ENCODE measurements at regions not wholly inside any gene's neighbourhood (a gene's known extent, or its start where the extent isn't known, plus 50 kb on each side); places are given as distances from the start of the nearest gene placed in this dataset.

DNA sequence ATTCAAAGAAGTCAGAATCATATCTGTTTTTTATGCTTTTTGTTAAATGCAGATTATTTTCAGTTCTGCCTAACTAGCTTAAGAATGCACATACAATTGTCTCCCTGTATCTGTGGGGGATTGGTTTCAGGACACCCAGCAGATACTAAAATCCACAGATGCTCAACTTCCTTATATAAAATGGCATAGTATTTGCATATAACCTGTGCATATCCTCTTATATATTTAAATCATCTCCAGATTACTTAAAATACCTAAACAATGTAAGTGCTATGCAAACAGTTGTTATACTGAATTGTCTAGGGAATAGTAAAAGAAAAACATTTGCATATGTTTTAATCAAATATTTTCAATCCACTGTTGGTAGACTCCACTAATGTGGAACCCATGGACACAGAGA is 279.4 kb downstream of the TMA16 start:
- DNase-seq, result no peak

DNA sequence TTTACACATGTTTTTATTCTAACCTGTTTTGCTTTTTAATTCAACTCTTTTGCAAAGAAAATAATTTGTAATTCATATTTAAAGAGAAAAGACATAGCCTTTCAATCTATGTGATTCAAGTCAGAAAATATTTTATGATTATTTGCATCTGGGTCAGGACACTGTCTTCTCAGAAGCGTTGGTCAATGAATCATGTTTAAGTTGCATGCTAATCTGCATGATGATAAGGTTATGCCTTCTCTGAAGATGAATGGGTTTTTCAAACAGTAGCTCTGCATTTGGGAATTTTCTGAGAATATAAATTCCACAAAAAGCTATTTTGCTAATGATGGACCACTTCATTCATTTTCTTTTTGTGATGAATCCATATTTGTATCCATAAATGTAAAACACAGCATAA is 282.5 kb downstream of the TMA16 start:
- DNase-seq, result no peak

DNA sequence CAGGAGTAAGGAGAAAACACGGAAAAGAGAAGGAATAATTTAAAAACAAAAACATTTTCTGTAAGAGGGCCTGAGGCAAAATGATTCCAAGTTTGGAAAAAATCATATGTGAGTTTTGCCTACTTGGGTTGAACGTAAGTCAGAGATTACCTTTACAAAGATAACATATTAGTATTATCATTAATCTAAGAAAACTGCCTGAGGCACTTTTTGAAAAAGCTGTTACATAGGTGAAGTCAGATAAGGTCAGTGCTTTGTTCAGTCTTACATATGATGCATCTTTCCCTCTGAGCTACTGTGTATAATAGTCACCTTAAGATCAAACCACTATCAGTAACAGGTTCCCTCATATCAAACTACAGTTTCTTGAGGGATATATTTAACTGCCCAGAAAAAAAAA is 287.2 kb downstream of the TMA16 start:
- DNase-seq, result no peak

DNA sequence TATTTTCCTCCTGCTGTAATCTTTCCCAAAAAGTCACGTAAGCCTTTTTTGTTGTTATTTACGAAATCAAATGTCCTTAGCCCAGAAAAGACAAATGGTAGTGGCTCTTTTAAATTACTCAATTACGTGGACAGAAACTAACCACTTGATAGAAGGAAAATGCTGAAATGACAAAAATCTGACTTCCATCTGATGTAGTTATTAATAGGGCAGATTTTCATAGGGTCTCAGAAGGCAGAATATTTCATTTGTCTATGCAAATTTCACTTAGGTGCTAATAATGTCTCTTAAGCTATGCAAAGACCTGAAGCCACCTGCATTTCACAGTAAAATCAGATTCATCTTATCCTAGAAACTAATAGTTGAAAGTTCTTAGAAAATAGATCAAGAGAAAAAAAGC is 295.7 kb downstream of the TMA16 start:
- DNase-seq, result no peak

DNA sequence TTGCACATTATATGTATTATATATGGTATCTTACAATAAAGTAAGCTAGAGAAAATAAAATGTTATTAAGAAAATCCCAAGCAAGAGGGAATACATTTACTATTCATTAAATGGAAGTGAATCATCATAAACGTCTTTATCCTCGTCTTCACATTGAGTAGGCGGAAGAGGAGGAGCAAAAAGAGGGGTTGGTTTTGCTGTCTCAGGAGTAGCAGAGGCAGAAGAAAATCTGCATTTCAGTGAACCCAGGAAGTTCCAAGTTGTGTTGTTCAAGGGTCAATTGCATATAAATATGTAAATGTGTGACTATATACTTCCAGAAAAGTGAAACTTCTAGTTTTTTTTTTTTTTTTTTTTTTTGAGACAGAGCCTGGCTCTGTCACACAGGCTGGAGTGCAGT is 301.4 kb downstream of the TMA16 start:
- no peak for DNase-seq

DNA sequence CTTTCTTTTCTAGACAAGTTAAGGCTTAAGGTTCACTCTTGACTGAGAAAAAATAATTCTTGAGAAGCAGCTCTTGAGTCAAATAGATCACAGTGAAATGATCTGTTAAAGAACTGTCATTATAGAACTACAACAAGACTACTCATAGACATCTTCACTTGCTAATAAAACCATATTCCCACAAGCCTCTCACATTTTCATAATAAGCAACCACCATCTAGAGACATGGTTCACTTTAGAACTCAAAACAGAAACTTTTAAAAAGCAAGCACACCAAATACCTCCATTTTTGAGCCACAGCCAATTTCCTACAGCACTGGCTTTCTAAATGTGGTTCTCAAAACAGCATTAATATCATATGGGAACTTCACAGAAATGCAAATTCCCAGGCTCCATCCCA is 309.5 kb downstream of the TMA16 start:
- no peak for DNase-seq

DNA sequence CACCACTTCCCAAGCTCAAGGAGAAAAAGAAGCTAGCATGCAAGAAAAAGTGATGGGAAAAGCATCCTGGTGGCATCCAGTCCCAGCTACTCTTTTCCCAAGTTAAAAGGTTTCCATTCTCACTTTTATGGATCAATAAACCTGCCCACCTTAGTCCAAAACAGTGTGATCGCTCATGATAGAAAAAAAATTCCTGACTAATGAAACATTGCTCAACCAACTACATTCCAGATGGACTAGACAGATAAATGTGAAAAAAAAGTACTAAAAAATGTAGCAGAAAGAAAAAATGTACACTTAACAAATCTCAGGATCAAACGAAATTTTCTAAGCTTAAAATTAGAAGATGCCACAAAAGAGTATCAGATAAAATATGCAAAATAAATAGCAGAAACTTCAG is 312.2 kb downstream of the TMA16 start:
- DNase-seq, result no peak

DNA sequence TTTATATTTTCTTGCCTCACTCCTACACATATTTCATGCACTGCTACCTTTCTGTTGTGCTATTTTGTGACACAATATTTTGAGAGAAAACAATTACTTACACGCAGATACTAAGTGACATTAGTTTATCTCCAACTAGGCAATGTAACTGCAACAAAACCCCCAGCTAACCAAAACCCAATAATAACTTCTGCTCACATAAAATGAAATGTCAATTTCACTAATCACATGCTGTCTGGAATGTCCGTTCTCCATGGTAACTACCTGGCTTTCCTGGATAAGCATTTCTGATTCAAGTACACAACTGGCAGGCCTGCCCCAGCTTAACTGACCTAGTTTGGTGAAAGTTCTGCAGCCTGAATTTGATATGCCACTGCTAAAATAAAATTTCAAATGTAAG is 313.5 kb downstream of the TMA16 start:
- DNase-seq, result no peak

DNA sequence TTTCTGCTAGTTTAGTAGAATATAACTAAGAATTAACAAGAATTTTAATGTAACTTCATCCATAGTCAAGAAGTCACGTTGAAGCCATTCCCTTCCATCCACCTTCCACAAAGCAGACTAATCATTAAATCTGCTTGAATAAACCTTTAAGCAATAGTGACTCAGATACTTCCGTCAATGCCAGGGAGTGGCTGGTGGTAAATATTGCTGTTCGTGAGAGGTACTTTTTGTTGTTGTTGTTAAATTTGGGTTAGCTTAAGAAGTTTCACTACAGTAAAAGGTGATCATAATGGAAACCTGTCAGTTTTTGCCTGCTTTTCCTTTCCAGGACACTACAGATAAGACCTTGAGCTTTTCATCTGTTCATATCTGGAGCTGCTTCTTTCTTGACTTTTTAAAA is 316.3 kb downstream of the TMA16 start:
- DNase-seq, result no peak

DNA sequence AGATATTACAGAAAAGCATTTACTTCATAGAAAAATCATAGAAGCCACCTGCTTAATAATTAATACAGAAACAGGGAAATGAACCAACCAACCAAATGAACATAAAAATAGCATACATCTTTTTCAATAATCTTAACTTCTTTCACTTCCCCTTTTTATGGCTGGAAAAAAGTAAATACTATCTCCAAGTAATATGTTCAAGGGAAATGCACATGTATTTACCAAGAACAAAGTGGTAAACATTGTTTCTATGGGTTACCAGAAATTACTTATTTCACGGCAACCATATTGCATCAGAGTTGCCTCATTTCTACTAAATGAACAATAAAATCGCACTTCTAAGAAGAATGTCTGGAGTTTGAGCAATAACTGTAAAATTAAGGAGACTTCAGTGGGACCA is 321.3 kb downstream of the TMA16 start:
- DNase-seq, result no peak

DNA sequence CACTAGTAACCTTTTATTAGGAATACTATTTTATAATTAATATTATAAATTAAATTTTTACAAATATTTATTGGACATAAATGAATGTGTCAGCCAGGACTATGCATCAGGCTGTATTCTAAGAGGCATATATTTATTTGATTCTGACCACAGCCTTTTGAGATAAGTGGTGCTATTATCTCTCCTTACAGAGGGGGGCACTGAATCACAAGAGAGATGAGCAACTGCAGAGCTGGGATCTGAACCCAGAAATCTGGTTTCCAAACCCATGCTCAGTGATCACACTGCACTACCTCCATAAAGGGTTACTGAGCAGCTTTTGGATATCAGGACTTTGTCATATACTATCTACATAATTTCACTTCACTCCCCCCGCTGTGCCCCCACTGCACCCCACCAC is 322.0 kb downstream of the TMA16 start:
- no peak for DNase-seq

DNA sequence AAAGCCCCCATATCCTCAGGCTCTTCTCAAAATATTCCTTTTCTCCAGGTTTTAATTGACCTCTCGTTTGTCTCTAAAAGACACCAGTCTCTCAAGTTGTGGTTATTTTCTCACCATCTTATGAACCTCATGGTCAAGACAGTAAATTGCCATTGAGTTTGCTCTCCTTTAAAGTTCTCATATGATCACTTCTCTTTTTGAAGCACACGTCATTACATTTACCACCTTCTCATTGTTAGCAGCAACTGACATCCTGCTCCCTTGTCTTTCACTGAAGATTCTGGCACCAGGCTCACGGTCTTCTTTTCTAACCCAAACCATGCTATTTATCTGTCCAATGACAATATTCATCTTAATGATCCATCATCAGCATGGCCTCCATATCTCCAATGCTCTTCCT is 324.2 kb downstream of the TMA16 start:
- DNase-seq, result no peak

DNA sequence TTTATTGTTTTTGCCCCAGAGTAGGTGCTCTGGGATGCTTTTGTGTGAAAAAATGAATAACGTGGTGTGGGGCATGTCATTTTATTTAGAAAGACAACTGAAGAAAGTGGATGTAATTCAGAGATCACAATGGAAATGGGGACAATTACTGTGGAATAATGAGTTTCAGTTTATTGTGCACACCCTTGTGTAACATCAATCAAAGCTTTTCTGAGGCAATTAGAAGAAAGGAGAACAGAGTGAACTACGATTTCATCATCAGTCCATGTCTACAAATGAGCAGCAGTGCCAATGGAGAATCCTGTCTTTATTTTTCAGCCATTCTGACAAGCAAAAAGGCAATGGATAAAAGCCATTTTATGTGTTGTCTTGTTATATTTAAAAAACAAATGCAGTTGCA is 339.2 kb downstream of the TMA16 start:
- DNase-seq, result no peak

DNA sequence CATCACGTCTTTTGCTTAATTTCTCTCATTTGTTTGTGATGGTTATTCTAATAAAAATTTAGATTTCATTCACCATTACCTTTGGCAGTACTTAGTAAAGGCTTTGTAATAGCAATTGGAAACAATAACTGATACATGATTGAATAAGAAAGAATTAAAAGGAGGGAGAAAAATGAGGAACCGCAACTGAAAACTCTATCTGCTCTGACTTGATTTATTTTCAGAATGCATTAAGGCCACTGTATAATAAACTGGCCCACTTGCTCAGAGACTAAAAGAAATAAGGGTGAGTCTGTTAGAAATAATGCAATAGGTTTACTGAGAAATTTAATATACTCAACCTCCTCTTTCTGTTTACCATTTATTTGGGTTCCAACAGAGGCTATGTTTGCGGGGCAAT is 351.5 kb downstream of the TMA16 start:
- DNase-seq, result no peak

DNA sequence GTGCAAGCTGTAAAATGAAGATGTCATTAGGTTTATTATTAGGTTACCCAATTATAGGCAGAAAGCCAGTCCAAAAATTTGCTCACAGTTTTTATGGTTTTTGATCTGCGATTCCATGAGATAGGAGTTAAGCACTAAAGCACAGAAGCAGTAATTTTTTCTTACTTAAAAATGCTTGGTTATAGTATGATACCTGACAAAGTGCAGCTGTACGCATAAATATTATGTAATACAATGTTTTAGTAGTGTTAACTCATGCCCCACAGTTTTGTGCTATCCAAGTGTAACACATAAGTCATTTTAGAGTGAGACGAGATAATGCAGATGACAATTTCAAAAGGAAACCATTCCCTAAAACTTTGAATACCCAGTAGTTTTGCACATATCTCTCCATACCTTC is 357.8 kb downstream of the TMA16 start:
- DNase-seq, result no peak

DNA sequence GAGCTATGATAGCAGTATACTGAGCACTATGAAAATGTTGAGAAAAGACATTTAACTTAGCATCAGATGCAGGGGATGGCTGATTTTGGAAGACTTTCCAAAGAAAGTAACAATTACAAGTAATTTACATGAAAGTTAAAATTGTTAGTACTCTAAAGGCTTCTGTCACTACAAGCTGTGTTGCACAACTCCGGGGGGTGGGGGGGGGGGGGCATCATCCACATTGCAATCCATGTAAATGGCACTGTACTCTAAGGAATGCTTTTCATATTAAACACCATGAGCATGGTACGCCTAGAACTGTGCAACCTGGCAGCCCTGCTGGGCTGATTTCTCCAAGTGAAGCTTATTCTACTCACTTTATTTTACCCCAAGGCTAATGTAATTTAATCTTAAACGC is 363.4 kb downstream of the TMA16 start:
- no peak for DNase-seq

DNA sequence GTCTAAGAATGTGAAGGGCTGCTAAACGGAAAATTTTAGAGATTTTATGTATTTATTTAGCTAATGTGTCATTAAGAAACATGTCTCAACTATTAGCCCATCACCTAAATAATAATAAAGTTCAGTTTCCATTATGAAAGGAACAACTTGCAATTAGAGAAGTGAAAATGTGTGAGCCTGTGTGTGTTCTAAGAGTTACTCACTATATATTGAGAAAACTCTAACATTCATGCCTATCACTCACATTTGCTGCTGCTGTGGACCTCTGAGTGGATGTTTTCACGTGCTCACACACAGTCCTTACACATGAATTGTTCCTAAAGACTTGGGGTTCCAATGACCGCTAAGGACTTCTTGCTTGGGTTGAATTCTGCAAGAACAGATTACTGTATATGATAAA is 364.0 kb downstream of the TMA16 start:
- no peak for DNase-seq

DNA sequence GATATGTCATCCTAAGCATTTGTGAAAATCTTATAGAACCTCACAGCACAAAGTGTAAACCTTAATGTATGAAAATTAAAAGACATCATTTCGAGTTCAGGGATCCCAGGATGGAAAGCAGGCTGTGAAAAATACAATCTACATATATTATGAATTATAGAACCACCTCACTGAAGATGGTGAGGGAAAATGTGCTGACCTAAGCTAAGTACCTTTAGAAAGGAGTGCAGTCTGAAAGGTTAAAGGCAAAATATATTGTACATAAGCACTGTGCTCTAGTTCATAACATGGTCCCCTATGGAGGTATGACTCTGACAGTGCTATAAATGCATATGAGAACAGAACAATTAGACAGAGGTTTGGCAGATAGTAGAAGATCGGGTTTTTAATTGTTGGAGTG is 368.6 kb downstream of the TMA16 start:
- no peak for DNase-seq

DNA sequence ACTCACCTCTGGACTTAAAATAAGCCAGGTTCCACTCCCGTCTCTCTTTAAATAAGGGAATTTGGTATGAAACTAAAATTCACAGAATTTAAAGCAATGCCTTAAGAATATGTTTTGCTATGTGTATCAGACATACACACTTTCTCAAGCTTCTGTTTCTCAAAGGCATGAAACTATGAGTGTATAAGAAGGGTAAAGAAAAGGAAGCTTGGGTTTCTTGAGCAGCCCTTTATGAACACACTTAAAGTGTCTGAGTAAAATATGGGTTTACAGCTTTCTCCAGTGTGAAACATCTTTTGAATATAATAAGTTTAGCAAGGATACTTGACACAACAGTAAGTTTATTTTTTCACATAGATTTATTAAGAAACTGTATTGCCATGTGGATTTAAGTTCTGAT is 370.5 kb downstream of the TMA16 start:
- DNase-seq, result no peak

DNA sequence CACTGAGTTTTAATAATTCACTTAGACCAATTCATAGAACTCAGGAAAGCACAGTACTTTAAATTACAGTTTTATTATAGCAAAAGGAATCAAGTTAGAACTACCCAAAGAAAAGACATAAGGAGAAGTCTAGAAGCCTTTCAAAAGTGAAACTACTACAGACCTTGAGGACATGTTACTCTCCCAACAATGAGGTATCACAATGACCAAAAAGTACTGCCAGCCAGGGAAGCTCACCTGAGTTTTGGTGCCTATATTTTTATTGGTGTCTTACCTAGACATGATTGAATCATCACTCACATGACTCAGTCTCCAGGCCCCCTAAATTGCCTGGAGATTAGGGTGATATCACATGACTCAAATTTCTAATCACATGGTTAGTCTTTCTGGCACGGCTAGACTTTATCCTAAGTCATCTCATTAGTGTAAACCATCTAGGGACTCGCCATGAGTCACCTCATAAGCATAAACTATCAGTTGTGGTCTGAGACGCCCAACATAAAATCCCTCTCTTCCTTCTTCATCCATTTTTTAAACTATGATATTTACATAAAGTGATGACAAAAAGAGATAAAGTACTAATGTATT is 372.3 kb downstream of the TMA16 start:
- DNase-seq, result no peak

DNA sequence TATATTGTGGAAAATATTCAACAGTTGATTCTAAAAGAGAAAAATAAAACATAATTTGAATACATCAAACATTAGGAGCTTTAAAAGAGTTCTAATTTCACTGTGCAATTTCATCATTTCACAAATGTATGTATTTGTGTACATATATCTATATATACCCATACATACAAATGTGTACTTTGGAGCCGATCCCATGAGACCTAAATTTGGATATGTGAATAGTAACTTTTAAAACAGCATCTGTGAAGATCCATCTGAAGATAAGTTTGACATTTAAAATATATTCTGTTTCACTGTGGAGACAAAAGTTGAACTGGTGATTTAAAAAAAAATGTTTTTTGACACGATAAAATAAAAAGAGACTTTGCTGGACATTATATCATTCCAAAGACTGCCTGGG is 374.0 kb downstream of the TMA16 start:
- DNase-seq, result no peak

DNA sequence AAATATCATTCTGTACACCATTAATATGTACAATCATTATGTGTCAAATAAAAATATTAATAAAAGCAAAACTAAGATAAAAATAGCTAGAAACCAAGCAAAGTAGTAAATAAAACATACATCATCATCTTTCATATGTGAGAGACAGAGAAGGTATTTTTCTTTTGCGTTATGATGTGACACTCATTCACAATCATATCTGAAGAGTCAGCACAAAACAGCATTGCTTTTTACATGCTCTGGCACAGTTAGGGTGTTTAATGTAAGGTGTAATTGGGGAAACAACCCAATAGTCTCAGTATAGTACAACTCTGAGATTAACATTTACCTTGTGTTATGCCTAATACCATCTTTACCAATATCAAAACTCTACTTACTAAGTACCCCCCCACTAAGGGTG is 376.6 kb downstream of the TMA16 start:
- no peak for DNase-seq

DNA sequence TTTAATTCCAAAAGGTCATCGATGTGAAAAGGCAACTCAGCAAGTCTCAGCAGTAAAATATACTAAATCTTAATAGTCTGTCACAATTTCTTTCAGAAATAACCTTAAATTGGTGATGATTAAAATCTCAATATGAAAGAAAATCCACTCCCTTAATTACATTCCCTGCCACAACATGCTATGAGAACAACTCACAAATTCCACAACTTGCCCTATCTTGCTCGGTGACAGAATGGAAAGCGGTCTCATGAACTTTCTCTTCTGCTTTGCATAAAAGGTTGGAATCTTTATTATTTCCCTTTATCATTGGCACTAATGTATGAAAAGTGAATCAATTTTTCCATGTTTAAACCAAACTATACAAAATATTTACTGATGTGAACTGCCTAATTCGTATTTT is 380.8 kb downstream of the TMA16 start:
- no peak for DNase-seq

DNA sequence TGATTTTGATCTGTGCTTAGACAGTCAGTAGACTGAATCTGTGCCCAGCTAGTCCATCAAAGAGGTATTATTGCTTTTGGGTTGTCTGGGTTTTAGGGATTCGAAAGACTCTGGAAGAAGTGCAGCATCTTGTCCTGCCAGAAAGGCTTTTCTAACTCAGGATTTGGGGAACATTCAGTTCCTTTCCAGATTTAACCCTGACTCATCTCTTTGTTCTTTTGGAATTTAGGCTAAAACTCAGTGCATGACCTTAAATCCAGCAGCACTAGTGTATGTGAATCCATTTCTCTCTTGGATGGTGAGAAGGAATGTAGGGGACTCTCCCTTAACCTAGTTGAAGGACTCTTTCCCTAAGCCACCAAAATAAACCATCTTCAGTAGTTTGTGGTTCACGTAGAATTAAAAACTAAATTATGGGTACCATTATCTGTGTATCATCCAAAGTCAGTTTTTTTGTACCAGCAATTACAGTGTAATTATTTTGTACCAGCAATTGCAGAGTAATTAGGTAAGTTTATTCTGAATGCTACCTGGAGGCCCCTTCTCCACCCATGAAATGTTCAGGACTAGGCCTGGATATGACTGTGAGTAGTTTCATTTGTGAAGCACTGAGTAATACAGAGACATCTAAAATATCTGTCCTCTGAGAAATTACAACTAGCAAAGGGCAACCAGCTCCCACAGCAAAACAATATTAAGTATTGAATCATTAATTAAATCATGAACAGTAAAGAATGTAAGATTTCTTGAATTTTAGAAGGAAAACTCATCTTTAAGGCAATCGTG is 384.0 kb downstream of the TMA16 start:
- no peak for DNase-seq

DNA sequence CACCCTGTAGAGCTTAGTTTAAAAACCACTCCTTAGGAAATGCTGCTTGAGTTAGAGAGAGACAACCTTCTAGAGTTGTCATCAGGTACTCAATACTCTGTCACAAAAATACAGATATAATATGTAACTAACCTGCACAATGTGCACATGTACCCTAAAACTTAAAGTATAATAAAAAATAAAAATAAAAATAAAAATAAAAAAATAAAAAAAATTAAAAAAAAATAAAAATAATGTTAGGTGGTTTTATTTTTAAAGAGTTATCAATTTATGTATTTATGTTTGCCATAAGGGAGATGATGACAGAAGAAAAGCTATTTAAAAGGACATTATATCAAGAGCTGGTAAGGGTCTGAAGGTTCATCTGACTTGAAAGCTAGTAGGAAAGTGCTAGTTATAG is 397.9 kb downstream of the TMA16 start:
- no peak for DNase-seq
